HG03354 (cell line): ENCODE measurements at regions not wholly inside any gene's neighbourhood (a gene's known extent, or its start where the extent isn't known, plus 50 kb on each side); places are given as distances from the start of the nearest gene placed in this dataset.

Experiments used
- ATAC-seq: cut with Tn5 transposase; IDR thresholded peaks from one replicate; pipeline ENCODE4 v1.9.1; 2021; ENCODE audit warnings: mild to moderate bottlenecking; ENCODE audit not compliant: unreplicated experiment, poor library complexity, severe bottlenecking

- no peak for ATAC-seq
Observed at GRCh38 chr2:191738003-191738402, 60.1 kb downstream of the NABP1 start.

- ATAC-seq, result no peak
Observed at GRCh38 chr2:191738667-191739066, 60.7 kb downstream of the NABP1 start.

GRCh38 chr2:191739194-191739593 is 61.3 kb downstream of the NABP1 start:
- no peak for ATAC-seq

GRCh38 chr2:191740016-191740419 is 62.1 kb downstream of the NABP1 start:
- peak; percentile 97 for ATAC-seq

- ATAC-seq, result no peak
Observed at GRCh38 chr2:191740759-191741158, 62.8 kb downstream of the NABP1 start.

GRCh38 chr2:191746346-191747169 is 68.6 kb downstream of the NABP1 start:
- no peak for ATAC-seq

- no peak for ATAC-seq
Observed at GRCh38 chr2:191747170-191747530, 69.2 kb downstream of the NABP1 start.

- ATAC-seq, result peak; percentile 28
Observed at GRCh38 chr2:191748059-191748461, 70.1 kb downstream of the NABP1 start.

GRCh38 chr2:191748528-191749180 is 70.7 kb downstream of the NABP1 start:
- ATAC-seq, result peak; percentile 80

GRCh38 chr2:191749181-191749540 is 71.2 kb downstream of the NABP1 start:
- no peak for ATAC-seq

- no peak for ATAC-seq
Observed at GRCh38 chr2:191754103-191754502, 76.2 kb downstream of the NABP1 start.

- ATAC-seq, result no peak
Observed at GRCh38 chr2:191756761-191757160, 78.8 kb downstream of the NABP1 start.

- no peak for ATAC-seq
Observed at GRCh38 chr2:191757208-191757607, 79.3 kb downstream of the NABP1 start.

- peak; percentile 100 for ATAC-seq
Observed at GRCh38 chr2:191758518-191759507, 80.9 kb downstream of the NABP1 start.

GRCh38 chr2:191759680-191760079 is 81.7 kb downstream of the NABP1 start:
- ATAC-seq, result no peak

GRCh38 chr2:191760655-191761262 is 82.8 kb downstream of the NABP1 start:
- no peak for ATAC-seq

- ATAC-seq, result no peak
Observed at GRCh38 chr2:191773136-191773535, 73.8 kb downstream of the CAVIN2 start.

GRCh38 chr2:191777351-191777750 is 69.5 kb downstream of the CAVIN2 start:
- no peak for ATAC-seq

GRCh38 chr2:191778041-191778440 is 68.8 kb downstream of the CAVIN2 start:
- no peak for ATAC-seq

GRCh38 chr2:191782351-191782750 is 64.5 kb downstream of the CAVIN2 start:
- ATAC-seq, result no peak
